ENCODE measurements at regions not wholly inside any gene's neighbourhood (a gene's known extent, or its start where the extent isn't known, plus 50 kb on each side); places are given as distances from the start of the nearest gene placed in this dataset.

GRCh38 chr2:16184341-16184890, 244.1 kb downstream of the MYCN start:
- no peak overlapping the region for H2AFZ ChIP-seq (ENCODE audit: low read length)
- H3K79me1 ChIP-seq (ENCODE audit: insufficient read depth, low read depth, low read length, poor library complexity, severe bottlenecking) = no peaks in the 10 kb centered on the region
- H2AK5ac ChIP-seq (ENCODE audit: insufficient read length, low read length) = no peak overlapping the region
- Mint-ChIP-seq H3K9me3 (no peaks in the 10 kb centered on the region), H3K27ac (peak overlapping the region in 1 of 3 experiments; percentile 83; a peak in 2 of 7 replicates), H3K4me1 (peaks cover 41 to 43% of the 10 kb centered on the region in 2 experiments), H3K4me3 (no peak overlapping the region), H3K27me3 (ENCODE audit: low read depth) (no peaks in the 10 kb centered on the region), H3K36me3 (ENCODE audit: insufficient read depth in 1 of 3, low read depth in 3 of 3) (no peaks in the 10 kb centered on the region)
- no peak overlapping the region for H2BK120ac ChIP-seq (ENCODE audit: low read depth, low read length, poor library complexity, severe bottlenecking)
- no peak overlapping the region for H4K5ac ChIP-seq (ENCODE audit: insufficient read length, low read depth, low read length)
- H2BK5ac ChIP-seq (ENCODE audit: insufficient read length, low read length) = no peak overlapping the region
- H3K23me2 ChIP-seq (ENCODE audit: insufficient read length, low read depth, low read length, poor library complexity, severe bottlenecking) = no peaks in the 10 kb centered on the region
- DNase-seq = no peak
- no peak overlapping the region for H3T11ph ChIP-seq (ENCODE audit: low read length)
- H4K8ac ChIP-seq (replicated peaks; ENCODE audit: insufficient read length, low read depth, low read length) = no peak overlapping the region
- H3K27ac ChIP-seq (ENCODE audit: insufficient read length, low read depth, low read length) = no peak overlapping the region
- no peak overlapping the region for H4K91ac ChIP-seq (ENCODE audit: insufficient read length, low read depth, low read length)
- no CpG with 5 or more reads among the region's 4 CpGs for WGBS (ENCODE audit: extremely low coverage, insufficient read length, low lambda C conversion rate)
- no peak overlapping the region for H3K14ac ChIP-seq (ENCODE audit: insufficient read depth, low read length)
- H3K4ac ChIP-seq (ENCODE audit: low read depth, low read length) = no peak overlapping the region
- H3K56ac ChIP-seq (ENCODE audit: insufficient read length, low read depth, low read length) = no peak overlapping the region
- no peaks in the 10 kb centered on the region for H3K9me3 ChIP-seq (ENCODE audit: control insufficient read depth, low read depth, low read length)
- peaks cover 4% of the 10 kb centered on the region; the same call in 1 of the 2 replicates for H3K4me1 ChIP-seq (ENCODE audit: insufficient read depth, low read length)
- no peak overlapping the region for H3K9ac ChIP-seq (ENCODE audit: extremely low read depth, insufficient read length, low read length)
- no peak overlapping the region for H2BK20ac ChIP-seq (ENCODE audit: low read depth, low read length, poor library complexity, severe bottlenecking)
- H3K4me2 ChIP-seq (ENCODE audit: insufficient read depth, insufficient read length, low read length) = no peak overlapping the region
- H3K23ac ChIP-seq (ENCODE audit: insufficient read length, low read depth, low read length) = no peak overlapping the region
- no peak overlapping the region for H2BK15ac ChIP-seq (ENCODE audit: low read depth, low read length)
- no peaks in the 10 kb centered on the region for H3K79me2 ChIP-seq (ENCODE audit: insufficient read depth, low read length)
- no peak overlapping the region for H3K18ac ChIP-seq (ENCODE audit: insufficient read length, low read depth, low read length)
- TF ChIP-seq CTCF (conservative IDR thresholded peaks at IDR 0.05) = no peak
- H2BK12ac ChIP-seq (ENCODE audit: insufficient read length, low read depth, low read length) = no peak overlapping the region
- H4K20me1 ChIP-seq (ENCODE audit: control insufficient read depth, insufficient read depth, insufficient read length) = no peaks in the 10 kb centered on the region
- H3K27me3 ChIP-seq (ENCODE audit: insufficient read depth, low read length) = no peaks in the 10 kb centered on the region

All from H9 (cell line).